ENCODE measurements at regions not wholly inside any gene's neighbourhood (a gene's known extent, or its start where the extent isn't known, plus 50 kb on each side); places are given as distances from the start of the nearest gene placed in this dataset.
"Not testable (repeated sequence)": the region's sequence is repeated elsewhere in the genome, so short reads cannot be mapped to it uniquely, and the experiment has no call there.

- DNase-seq (ENCODE audit: low read depth) = no peak
These were observed 147.3 kb upstream of the CLNK start for GRCh38 chr4:10831727-10832408.

GRCh38 chr4:10828918-10829538, 144.5 kb upstream of the CLNK start:
- DNase-seq (ENCODE audit: low read depth) = not testable (repeated sequence)

- DNase-seq (ENCODE audit: low read depth) = no peak
These were observed 137.3 kb upstream of the CLNK start for GRCh38 chr4:10821826-10822225.

GRCh38 chr4:10816571-10816970, 132.0 kb upstream of the CLNK start:
- no peak for DNase-seq (ENCODE audit: low read depth)

- DNase-seq (ENCODE audit: low read depth) = no peak
These were observed 127.4 kb upstream of the CLNK start for GRCh38 chr4:10811991-10812390.

- no peak for DNase-seq (ENCODE audit: low read depth)
These were observed 125.8 kb upstream of the CLNK start for GRCh38 chr4:10810411-10810810.

- no peak for DNase-seq (ENCODE audit: low read depth)
These were observed 125.3 kb upstream of the CLNK start for GRCh38 chr4:10809905-10810304.

- no peak for DNase-seq (ENCODE audit: low read depth)
These were observed 124.0 kb upstream of the CLNK start for GRCh38 chr4:10808591-10808990.

- DNase-seq (ENCODE audit: low read depth) = no peak
These were observed 122.5 kb upstream of the CLNK start for GRCh38 chr4:10806953-10807645.

GRCh38 chr4:10803713-10804343, 119.3 kb upstream of the CLNK start:
- no peak for DNase-seq (ENCODE audit: low read depth)

- DNase-seq (ENCODE audit: low read depth) = no peak
These were observed 102.8 kb upstream of the CLNK start for GRCh38 chr4:10787365-10787764.

GRCh38 chr4:10784621-10785020, 100.1 kb upstream of the CLNK start:
- DNase-seq (ENCODE audit: low read depth) = no peak

- no peak for DNase-seq (ENCODE audit: low read depth)
These were observed 98.8 kb upstream of the CLNK start for GRCh38 chr4:10783351-10783750.

GRCh38 chr4:10781805-10782204, 97.2 kb upstream of the CLNK start:
- no peak for DNase-seq (ENCODE audit: low read depth)

GRCh38 chr4:10780803-10781202, 96.2 kb upstream of the CLNK start:
- DNase-seq (ENCODE audit: low read depth) = not testable (repeated sequence)

- DNase-seq (ENCODE audit: low read depth) = not testable (repeated sequence)
These were observed 90.6 kb upstream of the CLNK start for GRCh38 chr4:10775132-10775531.

GRCh38 chr4:10773656-10774055, 89.1 kb upstream of the CLNK start:
- no peak for DNase-seq (ENCODE audit: low read depth)

GRCh38 chr4:10773010-10773409, 88.4 kb upstream of the CLNK start:
- DNase-seq (ENCODE audit: low read depth) = no peak

- peak; percentile 10 for DNase-seq (ENCODE audit: low read depth)
These were observed 80.8 kb upstream of the CLNK start for GRCh38 chr4:10765386-10765785.

- DNase-seq (ENCODE audit: low read depth) = no peak
These were observed 78.0 kb upstream of the CLNK start for GRCh38 chr4:10762561-10762960.

GRCh38 chr4:10761903-10762302, 77.3 kb upstream of the CLNK start:
- DNase-seq (ENCODE audit: low read depth) = no peak

- no peak for DNase-seq (ENCODE audit: low read depth)
These were observed 75.5 kb upstream of the CLNK start for GRCh38 chr4:10760086-10760485.

- DNase-seq (ENCODE audit: low read depth) = no peak
These were observed 74.3 kb upstream of the CLNK start for GRCh38 chr4:10758906-10759305.

Measured in RPMI7951 (cell line).